ENCODE measurements at regions not wholly inside any gene's neighbourhood (a gene's known extent, or its start where the extent isn't known, plus 50 kb on each side); places are given as distances from the start of the nearest gene placed in this dataset.
"Not testable (repeated sequence)": the region's sequence is repeated elsewhere in the genome, so short reads cannot be mapped to it uniquely, and the experiment has no call there.

DNA sequence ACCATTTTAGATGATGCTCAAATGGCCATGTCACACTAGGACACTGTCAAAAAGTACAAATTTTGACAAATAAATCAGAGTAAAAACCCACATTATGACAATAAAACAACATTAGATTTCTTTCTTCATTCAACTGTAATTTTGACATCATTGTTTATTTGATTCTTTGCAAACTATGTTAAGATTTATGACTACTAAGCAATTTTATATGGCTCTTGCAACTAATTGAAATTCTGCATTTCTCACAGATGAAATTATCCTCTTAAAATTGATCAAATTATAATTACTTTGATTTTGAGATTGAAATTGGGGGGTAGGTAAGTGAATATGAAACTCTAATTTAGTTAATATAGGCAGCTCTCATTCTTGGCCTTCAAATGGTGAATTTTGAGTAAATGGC, 59.8 kb downstream of the ATOH1 start:
- no peak for DNase-seq

DNA sequence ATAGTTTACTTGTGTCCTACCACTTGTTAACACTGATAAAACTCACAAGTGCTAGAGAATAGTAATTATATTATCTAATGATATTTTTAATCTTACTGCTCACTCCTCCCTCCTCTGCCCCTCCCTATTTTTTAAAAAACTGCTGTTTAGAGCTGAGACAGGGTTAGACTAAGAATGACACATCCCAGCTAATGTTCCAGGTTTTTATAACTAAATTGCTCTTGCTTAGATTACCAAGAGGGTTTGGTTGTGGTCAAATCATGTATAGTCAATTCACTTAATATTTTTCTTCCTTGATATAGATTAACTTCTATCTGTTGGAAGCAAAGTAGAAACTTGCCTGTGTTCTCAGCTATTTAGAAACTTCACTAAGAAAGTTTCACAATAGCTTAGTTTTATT, 60.2 kb downstream of the ATOH1 start:
- no peak for DNase-seq

GRCh38 chr4:93891244-93891643, 62.7 kb downstream of the ATOH1 start:
- DNase-seq = no peak

GRCh38 chr4:93894995-93895394, 66.4 kb downstream of the ATOH1 start:
- no peak for DNase-seq

GRCh38 chr4:93896516-93896915, 68.0 kb downstream of the ATOH1 start:
- DNase-seq = no peak

- no peak for DNase-seq
These were observed 69.0 kb downstream of the ATOH1 start for GRCh38 chr4:93897559-93897958.

- DNase-seq = no peak
These were observed 80.2 kb downstream of the ATOH1 start for GRCh38 chr4:93908778-93909177.

- no peak for DNase-seq
These were observed 83.1 kb downstream of the ATOH1 start for GRCh38 chr4:93911671-93912070.

DNA sequence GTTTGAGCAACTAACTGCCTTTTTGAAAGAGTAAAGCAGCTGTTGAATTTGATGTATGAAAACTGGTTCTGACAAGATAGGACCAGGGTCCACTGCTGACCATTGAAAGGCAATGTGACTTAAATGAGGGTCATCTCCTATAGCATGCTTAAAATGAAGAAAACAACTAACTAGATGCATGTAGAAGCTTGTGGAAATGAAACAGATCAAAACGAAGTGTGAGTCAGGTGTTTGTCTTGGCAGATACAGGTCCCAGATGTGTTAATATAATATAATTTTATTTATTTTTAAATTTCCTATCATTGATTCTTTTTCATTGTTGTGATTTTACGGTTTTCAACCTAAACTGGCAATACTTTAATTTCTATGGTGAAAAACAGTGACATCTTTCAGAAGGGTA, 83.6 kb downstream of the ATOH1 start:
- DNase-seq = no peak

DNA sequence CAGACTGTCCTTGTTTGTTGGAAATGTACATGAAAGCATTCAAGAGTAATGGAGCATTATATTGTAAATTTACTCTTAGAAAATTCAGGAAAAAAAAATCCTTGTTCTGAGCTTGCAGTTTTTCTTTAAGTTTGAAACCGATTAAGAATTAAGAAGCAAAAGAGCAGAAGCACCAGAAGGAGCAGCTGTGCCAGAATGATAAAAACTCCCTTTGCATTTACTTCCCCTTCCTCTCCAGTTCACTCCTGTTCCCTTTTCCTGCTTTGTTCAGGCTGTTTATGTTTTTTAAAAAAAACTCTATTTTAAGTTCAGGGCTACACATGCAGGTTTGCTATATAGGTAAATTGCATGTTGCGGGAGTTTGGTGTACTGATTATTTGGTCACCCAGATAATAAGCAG, 90.3 kb downstream of the ATOH1 start:
- no peak for DNase-seq

- not testable (repeated sequence) for DNase-seq
These were observed 95.0 kb downstream of the ATOH1 start for GRCh38 chr4:93923570-93923969.

- DNase-seq = no peak
These were observed 118.7 kb downstream of the ATOH1 start for GRCh38 chr4:93947286-93947685.

GRCh38 chr4:93950239-93950638, 121.7 kb downstream of the ATOH1 start:
- DNase-seq = not testable (repeated sequence)

GRCh38 chr4:93957186-93957585, 128.6 kb downstream of the ATOH1 start:
- DNase-seq = no peak

- DNase-seq = no peak
These were observed 131.9 kb downstream of the ATOH1 start for GRCh38 chr4:93960450-93960849.

- DNase-seq = no peak
These were observed 132.4 kb downstream of the ATOH1 start for GRCh38 chr4:93960916-93961315.

DNA sequence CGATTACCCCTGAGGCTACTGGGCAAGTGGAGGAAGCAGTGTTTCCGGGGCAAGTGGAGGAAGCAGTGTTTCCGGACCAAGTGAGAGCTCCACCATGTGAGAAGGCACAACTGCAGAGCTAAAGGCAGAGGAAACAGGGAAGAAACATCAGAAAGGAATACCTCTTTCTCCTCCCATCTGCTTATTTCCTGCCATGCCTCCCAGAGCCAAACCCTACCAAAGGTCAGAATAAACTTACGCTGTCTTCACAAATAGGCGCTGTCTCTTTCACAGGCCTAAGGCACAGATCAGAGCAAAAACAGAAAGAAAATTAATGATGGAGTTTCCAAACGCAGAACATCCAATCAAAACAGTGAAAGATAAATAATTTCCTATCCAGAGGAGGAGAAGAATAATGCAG, 153.0 kb downstream of the ATOH1 start:
- DNase-seq = no peak

- no peak for DNase-seq
These were observed 153.7 kb downstream of the ATOH1 start for GRCh38 chr4:93982255-93982654.

DNA sequence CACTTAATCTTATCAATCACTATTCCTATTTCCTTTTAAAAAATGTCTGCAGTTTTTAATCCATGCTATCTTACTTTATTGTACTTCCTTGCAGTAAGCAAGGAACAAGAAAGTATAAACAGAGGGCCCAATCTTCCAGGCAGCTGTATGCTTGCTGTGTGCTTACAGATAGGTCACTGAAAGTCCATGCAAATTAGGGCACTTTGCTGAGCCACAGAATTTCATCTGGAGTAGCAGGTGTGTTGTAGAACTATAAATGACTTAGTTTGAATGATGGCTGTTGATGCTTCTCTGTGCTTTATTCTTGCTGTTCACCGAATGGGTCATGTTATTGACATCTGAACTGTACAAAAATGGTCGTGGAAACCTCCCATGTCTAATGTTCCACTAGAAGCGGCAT, 154.6 kb downstream of the ATOH1 start:
- DNase-seq = no peak

GRCh38 chr4:93994175-93994994, 165.8 kb downstream of the ATOH1 start:
- DNase-seq = no peak

- no peak for DNase-seq
These were observed 168.3 kb downstream of the ATOH1 start for GRCh38 chr4:93996895-93997294.

GRCh38 chr4:94000559-94000958, 172.0 kb downstream of the ATOH1 start:
- no peak for DNase-seq

GRCh38 chr4:94006932-94007331, 178.4 kb downstream of the ATOH1 start:
- DNase-seq = no peak

DNA sequence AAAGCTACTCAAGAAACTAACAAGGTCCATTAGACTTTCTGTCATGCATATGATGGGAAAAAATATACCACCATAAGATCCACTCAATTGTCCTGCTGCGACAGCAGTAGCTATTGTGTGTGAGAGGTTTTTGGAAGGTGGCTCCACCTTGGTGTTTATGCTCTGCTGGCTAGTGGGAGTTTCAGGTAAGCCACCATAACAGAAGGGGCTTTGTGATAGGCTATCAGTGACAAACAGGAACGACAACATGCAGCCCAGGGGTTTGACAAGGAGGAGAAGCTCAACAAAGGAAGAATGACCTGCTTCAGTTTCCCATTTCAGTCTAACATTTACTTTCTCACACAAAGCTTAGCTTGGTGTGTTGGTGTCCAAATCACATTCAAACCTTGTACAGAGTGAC, 182.6 kb downstream of the ATOH1 start:
- no peak for DNase-seq

- DNase-seq = no peak
These were observed 186.1 kb downstream of the ATOH1 start for GRCh38 chr4:94014484-94015136.
